Type B pancreatic cell (in vitro differentiated cells): ENCODE measurements at regions not wholly inside any gene's neighbourhood (a gene's known extent, or its start where the extent isn't known, plus 50 kb on each side); places are given as distances from the start of the nearest gene placed in this dataset.

Experiments
- DNase-seq: peaks from one replicate; pipeline ENCODE4 v3.0.0; 2021; ENCODE audit warnings: mixed read lengths; ENCODE audit not compliant: unreplicated experiment; ENCODE audit errors: extremely low spot score
- H3K27ac Mint-ChIP-seq: 2 replicates; pipeline ENCODE4 v1.8.0; 2021; ENCODE audit warnings: mild to moderate bottlenecking, mixed read lengths
- H3K27me3 Mint-ChIP-seq: 2 replicates; pipeline ENCODE4 v1.8.0; 2021; ENCODE audit warnings: mixed read lengths
- H3K36me3 Mint-ChIP-seq: 2 replicates; pipeline ENCODE4 v1.8.0; 2021; ENCODE audit warnings: mixed read lengths
- H3K4me1 Mint-ChIP-seq: one replicate; pipeline ENCODE4 v1.8.0; 2021; ENCODE audit warnings: mixed read lengths; ENCODE audit not compliant: unreplicated experiment
- H3K4me3 Mint-ChIP-seq: 2 replicates; pipeline ENCODE4 v1.8.0; 2021; ENCODE audit warnings: mild to moderate bottlenecking, mixed read lengths
- H3K9me3 Mint-ChIP-seq: 2 replicates; pipeline ENCODE4 v1.8.0; 2021; ENCODE audit warnings: mixed read lengths
- TF ChIP-seq, protein P1 (sequence below): fragments of 200-600 bp; sonication (generic); conservative IDR thresholded peaks from 2 replicates; pipeline ENCODE4 v1.5.0; 2021; ENCODE audit warnings: antibody characterized with exemption, mild to moderate bottlenecking

DNA sequence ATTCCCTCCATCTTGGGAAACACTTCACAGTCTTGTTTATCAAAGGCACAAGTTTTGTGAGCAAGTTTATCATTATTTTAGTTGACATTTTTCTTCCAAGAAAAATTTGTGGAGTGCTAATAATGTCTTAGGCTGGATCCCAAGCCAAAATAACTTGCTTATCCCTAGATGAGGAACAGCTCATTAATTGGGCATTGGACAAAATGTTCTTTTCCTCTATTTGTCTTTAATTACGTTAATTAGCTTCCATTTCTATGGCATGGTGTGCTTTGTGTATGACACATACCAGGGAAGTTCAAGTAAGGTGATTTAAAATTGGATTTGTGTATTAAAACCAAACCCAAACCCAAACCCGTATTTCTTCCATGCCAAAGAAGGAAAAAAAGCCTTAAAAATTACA is 379.5 kb downstream of the SH3GL2 start:
- DNase-seq = no peak
- Mint-ChIP-seq H3K27me3 (no peaks in the 10 kb centered on the region), H3K4me3 (no peak overlapping the region), H3K4me1 (peaks cover under 1% of the 10 kb centered on the region), H3K9me3 (no peaks in the 10 kb centered on the region), H3K36me3 (no peaks in the 10 kb centered on the region), H3K27ac (no peak overlapping the region)
- TF ChIP-seq, protein P1, sequence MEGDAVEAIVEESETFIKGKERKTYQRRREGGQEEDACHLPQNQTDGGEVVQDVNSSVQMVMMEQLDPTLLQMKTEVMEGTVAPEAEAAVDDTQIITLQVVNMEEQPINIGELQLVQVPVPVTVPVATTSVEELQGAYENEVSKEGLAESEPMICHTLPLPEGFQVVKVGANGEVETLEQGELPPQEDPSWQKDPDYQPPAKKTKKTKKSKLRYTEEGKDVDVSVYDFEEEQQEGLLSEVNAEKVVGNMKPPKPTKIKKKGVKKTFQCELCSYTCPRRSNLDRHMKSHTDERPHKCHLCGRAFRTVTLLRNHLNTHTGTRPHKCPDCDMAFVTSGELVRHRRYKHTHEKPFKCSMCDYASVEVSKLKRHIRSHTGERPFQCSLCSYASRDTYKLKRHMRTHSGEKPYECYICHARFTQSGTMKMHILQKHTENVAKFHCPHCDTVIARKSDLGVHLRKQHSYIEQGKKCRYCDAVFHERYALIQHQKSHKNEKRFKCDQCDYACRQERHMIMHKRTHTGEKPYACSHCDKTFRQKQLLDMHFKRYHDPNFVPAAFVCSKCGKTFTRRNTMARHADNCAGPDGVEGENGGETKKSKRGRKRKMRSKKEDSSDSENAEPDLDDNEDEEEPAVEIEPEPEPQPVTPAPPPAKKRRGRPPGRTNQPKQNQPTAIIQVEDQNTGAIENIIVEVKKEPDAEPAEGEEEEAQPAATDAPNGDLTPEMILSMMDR = no peak

DNA sequence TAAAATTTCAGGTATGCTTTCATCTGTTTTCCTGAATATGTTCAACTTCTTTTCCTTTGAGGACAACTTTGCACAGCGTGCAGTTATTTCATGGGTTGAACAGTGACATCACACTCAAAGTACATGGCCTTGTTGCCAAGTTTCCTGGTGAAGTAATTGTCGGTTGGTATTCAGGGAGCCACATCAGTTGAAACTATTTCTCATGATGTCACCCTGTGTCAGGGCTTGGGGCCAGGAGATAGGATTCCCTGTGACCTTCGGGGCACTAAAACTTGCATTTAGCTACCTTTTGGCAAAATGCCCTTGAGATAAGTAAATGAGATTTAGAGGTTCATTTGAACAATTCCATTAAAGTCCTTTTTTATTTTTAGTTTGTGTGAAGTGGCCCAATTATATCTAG is 383.9 kb downstream of the SH3GL2 start:
- no peak for DNase-seq
- Mint-ChIP-seq H3K27ac (no peak overlapping the region), H3K4me3 (no peak overlapping the region), H3K4me1 (peaks cover 5% of the 10 kb centered on the region), H3K9me3 (no peaks in the 10 kb centered on the region), H3K36me3 (no peaks in the 10 kb centered on the region), H3K27me3 (no peaks in the 10 kb centered on the region)
- TF ChIP-seq, protein P1 = no peak

DNA sequence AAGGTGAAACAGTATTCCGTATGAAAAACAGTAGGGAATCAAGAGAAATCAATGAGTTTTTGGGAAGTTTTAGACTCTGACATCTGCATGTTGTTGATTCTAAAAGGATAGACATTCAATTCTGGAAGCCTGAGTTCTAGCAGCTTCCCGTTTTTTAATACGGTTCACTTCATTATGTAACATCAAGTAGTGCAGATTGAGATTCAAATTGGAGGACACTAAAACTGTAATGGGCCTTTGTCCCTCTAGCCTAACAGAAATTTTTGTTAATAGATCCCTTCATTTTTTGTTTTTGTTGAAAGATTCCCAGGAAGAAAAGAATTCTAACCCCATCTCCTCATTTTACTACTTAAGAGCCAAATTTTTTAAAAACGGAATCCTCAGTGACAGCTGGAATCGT is 384.6 kb downstream of the SH3GL2 start:
- H3K27ac Mint-ChIP-seq = no peak overlapping the region
- H3K27me3 Mint-ChIP-seq = no peaks in the 10 kb centered on the region
- H3K9me3 Mint-ChIP-seq = no peaks in the 10 kb centered on the region
- H3K4me1 Mint-ChIP-seq = peaks cover 5% of the 10 kb centered on the region
- H3K36me3 Mint-ChIP-seq = no peaks in the 10 kb centered on the region
- TF ChIP-seq, protein P1 = no peak
- no peak overlapping the region for H3K4me3 Mint-ChIP-seq
- no peak for DNase-seq

DNA sequence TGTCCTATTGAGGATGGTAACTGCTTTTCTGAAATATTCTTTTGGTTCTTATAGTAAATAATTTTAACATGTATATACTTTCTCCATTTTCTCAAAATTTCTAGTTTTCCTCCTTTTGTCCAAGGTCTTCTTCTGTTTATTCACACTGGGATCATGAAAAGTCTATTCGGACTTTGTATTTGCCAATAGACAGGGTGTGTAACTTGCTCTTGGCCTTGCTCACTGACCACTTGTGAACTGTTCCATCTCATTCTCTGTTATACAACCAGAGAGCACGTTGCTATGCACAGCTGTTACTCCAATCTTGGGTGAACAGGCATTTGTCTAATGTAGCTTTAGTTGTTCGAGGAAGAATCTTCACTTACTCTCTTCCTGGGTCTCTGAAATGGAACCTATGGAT is 388.9 kb downstream of the SH3GL2 start:
- H3K36me3 Mint-ChIP-seq = no peaks in the 10 kb centered on the region
- TF ChIP-seq, protein P1 = no peak
- DNase-seq = no peak
- no peak overlapping the region for H3K27ac Mint-ChIP-seq
- no peaks in the 10 kb centered on the region for H3K27me3 Mint-ChIP-seq
- no peak overlapping the region for H3K4me3 Mint-ChIP-seq
- no peaks in the 10 kb centered on the region for H3K9me3 Mint-ChIP-seq
- peaks cover 5% of the 10 kb centered on the region for H3K4me1 Mint-ChIP-seq

DNA sequence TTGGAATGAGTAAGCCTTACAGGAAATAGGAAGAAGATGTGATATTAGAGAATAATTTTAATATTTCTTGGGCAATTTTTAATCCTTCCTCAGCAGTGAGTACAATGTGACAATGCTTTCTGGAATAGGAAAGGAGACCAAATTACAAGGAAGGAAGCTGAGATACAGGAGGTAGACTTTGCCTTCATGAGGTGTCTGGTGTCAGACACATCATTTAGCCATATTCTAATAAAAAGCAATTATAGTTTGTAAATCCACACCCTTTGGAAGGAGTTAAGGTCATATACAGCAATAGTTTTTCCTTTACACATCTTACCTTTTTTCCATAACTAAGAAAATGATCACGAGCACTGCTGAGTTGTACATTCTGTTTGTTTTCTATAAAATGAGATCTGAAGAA is 390.4 kb downstream of the SH3GL2 start:
- no peaks in the 10 kb centered on the region for H3K36me3 Mint-ChIP-seq
- H3K27me3 Mint-ChIP-seq = no peaks in the 10 kb centered on the region
- no peak overlapping the region for H3K27ac Mint-ChIP-seq
- DNase-seq = no peak
- TF ChIP-seq, protein P1 = no peak
- H3K4me3 Mint-ChIP-seq = no peak overlapping the region
- H3K4me1 Mint-ChIP-seq = no peaks in the 10 kb centered on the region
- peaks cover 3% of the 10 kb centered on the region for H3K9me3 Mint-ChIP-seq

DNA sequence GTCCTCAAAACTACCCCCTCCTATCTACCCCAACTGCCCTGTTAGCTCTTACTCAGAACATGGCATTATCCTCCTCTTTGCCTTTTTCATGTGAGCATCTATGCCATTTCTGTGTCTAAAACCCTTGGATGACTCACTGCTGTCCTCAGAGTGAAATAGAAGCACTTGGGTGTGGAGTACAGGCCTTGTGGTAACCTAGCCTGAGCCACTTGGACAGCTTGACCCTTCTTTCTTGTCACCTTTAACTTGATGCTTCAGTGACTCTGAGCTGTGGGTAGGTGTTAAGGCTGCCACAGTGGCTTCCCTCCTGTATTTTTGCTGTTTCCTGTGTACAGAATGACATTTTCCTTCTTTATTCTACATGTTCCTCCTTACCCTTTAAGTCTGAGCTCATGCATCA is 391.4 kb downstream of the SH3GL2 start:
- H3K27me3 Mint-ChIP-seq = no peaks in the 10 kb centered on the region
- H3K4me3 Mint-ChIP-seq = no peak overlapping the region
- no peaks in the 10 kb centered on the region for H3K36me3 Mint-ChIP-seq
- DNase-seq = no peak
- H3K9me3 Mint-ChIP-seq = peaks cover 7% of the 10 kb centered on the region
- no peak overlapping the region for H3K27ac Mint-ChIP-seq
- TF ChIP-seq, protein P1 = no peak
- H3K4me1 Mint-ChIP-seq = no peaks in the 10 kb centered on the region
